Loucy (cell line): ENCODE measurements at regions not wholly inside any gene's neighbourhood (a gene's known extent, or its start where the extent isn't known, plus 50 kb on each side); places are given as distances from the start of the nearest gene placed in this dataset.

Experiments
- CTCF ChIP-seq: fragments of 200-600 bp; sonication (generic); conservative IDR thresholded peaks from 2 replicates; pipeline ENCODE4 v1.5.1; 2014; ENCODE audit warnings: mild to moderate bottlenecking, antibody characterized with exemption, low read length
- EZH2phosphoT487 ChIP-seq: fragments of 200-600 bp; IDR thresholded peaks from 2 replicates; pipeline ENCODE4 v1.6.1; 2018; ENCODE audit warnings: antibody characterized with exemption, mild to moderate bottlenecking, moderate library complexity, borderline replicate concordance

GRCh38 chr13:67298297-67298696, 68.2 kb upstream of the PCDH9 start:
- no peak for TF ChIP-seq EZH2phosphoT487
- TF ChIP-seq CTCF: no peak
